ENCODE measurements at regions not wholly inside any gene's neighbourhood (a gene's known extent, or its start where the extent isn't known, plus 50 kb on each side); places are given as distances from the start of the nearest gene placed in this dataset.

DNA sequence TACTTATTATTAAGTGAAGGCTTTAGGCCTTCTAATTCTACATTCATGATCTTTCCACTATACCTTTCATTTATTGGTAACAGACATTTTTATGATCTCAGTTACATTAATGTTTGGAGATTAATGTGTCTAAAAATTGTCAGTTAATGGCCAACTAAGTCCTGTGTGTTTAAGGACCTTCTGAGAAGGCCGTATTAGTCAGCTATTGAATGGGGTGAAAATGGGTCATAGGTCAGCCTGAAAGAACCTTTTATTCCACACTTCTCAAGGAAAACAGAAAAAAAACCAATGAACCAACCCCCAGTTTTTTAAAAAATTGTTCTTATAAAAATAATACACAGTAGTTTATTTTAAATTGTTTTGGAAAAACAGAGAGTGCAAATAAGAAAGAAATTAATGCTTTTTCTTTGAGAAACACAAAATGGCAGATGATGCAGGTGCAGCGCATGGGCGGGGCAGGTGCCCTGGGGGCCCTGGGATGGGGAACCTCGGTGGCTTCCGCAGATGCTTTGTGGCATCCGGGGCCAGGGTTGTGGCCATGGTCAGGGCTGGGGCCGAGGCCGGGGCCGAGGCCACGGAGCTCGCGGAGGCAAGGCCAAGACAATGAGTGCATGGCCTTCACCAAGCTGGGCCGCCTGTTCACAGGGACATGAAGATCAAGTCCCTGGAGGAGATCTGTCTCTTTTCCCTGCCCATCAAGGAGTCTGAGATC, 141.9 kb downstream of the SPATA31D1 start:
- TF ChIP-seq, protein P1, sequence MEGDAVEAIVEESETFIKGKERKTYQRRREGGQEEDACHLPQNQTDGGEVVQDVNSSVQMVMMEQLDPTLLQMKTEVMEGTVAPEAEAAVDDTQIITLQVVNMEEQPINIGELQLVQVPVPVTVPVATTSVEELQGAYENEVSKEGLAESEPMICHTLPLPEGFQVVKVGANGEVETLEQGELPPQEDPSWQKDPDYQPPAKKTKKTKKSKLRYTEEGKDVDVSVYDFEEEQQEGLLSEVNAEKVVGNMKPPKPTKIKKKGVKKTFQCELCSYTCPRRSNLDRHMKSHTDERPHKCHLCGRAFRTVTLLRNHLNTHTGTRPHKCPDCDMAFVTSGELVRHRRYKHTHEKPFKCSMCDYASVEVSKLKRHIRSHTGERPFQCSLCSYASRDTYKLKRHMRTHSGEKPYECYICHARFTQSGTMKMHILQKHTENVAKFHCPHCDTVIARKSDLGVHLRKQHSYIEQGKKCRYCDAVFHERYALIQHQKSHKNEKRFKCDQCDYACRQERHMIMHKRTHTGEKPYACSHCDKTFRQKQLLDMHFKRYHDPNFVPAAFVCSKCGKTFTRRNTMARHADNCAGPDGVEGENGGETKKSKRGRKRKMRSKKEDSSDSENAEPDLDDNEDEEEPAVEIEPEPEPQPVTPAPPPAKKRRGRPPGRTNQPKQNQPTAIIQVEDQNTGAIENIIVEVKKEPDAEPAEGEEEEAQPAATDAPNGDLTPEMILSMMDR (IDR thresholded peaks at IDR 0.05): no peak

DNA sequence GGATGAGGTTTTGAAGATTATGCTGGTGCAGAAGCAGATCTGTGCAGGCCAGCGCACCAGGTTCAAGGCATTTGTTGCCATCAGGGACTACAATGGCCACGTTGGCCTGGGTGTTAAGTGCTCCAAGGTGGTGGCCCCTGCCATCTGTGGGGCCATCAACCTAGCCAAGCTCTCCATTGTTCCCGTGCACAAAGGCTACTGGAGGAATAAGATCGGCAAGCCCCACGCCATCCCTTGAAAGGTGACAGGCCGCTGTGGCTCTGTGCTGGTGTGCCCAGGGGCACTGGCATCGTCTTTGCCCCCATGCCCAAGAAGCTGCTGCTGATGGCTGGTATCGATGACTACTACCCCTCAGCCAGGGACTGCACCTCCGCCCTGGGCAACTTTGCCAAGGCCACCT, 142.5 kb downstream of the SPATA31D1 start:
- TF ChIP-seq, protein P1 (IDR thresholded peaks at IDR 0.05): no peak

DNA sequence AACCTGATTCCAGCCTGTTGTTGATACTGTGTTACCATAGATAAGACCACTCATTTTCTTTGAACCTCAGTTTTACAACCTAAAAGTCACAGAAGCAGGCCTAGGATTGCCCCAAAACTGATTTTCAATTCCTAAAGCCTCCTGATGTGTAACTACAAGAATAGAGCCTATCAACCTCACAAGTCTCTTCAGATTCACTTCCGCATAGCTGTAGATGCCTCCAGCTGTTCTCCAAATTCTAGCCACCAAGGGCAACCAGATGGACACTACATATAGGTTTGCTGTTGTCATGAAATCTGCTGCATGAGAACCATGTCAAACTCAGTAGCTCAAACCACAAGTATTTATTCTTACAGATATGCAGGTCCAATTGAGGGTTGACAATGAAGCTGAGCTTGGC, 143.5 kb downstream of the SPATA31D1 start:
- TF ChIP-seq, protein P1 (IDR thresholded peaks at IDR 0.05): no peak

DNA sequence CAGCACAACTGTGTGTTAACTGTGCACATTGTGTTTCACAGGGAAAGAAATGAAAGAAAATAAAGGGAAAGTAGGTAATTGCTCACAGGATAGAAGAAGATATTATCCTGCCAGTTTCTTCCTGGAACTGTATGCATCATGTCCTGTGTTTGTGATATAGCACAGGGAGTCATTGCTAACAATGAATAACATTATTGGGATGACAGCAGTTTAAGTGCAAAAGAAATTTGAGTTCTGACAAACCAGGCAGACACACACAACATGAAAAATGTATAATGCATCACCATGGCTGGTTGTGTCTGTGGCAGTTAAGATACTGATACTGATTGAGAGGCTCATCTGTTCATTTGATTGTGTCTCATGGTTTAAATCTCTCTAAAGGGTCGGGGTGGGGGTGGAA, 145.4 kb downstream of the SPATA31D1 start:
- TF ChIP-seq, protein P1 (IDR thresholded peaks at IDR 0.05): no peak

DNA sequence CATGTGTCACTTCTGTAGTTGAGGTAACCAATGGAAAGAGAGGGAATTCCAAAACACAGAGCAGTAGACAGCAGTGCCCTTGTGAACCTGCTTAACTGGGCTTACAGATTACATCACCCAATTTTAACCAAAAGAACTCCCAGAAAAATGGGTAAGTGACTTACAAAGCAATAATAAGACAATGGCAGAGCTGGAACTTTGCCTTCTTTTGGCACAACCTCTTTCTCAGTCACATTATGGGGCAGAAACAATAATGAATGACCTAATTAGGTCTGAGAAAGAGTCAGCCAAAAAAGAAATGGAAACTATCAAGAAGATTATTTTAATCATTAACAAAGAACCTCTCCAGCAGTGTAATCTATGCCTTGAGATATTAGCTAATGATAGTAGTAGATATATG, 146.5 kb downstream of the SPATA31D1 start:
- TF ChIP-seq, protein P1 (IDR thresholded peaks at IDR 0.05): no peak

DNA sequence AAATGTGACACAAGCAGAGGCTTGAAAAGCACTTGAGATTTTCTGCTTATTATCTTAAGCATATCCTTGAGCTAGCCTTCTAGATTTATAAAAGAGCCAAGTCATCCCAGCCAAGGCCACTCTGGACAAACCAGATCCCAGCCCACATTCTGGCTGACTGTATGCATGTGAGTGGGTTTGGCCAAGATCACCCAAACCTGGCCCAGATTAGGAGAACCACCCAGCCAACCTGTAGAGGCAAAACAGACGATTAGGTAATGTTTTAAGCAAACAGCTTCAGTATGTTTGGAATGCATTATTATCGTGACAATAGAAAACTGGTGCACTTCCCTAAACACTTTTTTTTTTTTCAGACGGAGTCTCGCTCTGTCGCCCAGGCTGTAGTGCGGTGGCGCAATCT, 151.9 kb downstream of the SPATA31D1 start:
- TF ChIP-seq, protein P1 (IDR thresholded peaks at IDR 0.05): no peak

DNA sequence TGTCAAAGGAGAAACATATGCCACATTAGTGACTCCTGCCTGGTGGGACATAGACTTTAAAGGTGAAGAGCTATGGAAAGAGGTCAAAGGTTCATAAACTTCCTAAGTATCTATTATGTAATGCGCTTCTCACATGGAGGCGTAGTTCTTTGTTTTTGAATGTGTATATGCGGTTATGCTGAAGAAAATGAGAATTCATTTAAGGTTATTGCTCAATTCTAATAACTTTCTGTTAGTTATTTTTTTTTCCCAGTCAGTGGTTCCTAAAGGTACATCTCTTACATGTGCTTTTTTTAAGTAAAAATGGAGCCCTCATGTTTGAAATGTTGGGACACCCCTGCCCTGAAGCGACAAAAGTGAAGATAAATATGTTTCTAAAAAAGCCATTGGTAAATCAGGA, 156.2 kb downstream of the SPATA31D1 start:
- TF ChIP-seq, protein P1 (IDR thresholded peaks at IDR 0.05): no peak

DNA sequence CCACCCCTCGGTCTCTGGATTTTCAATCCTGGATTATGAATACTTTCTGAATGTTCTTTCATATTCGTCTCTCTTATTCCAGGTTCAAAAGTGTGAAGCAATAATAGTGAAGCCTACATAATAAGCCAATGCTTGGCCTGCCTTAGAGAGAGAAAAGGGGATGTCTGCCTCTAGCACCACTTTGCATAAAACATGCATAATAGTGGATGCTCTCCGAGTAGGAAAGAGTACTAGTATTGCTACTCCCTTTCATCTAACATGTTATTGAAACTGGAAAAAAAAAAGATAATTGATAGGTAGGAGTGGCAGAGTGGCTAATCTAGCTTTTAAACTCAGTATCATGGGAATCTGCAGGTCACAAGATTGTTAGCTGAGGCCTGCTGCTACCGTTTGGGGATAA, 158.1 kb downstream of the SPATA31D1 start:
- TF ChIP-seq, protein P1 (IDR thresholded peaks at IDR 0.05): no peak
